ENCODE measurements at regions not wholly inside any gene's neighbourhood (a gene's known extent, or its start where the extent isn't known, plus 50 kb on each side); places are given as distances from the start of the nearest gene placed in this dataset.

DNA sequence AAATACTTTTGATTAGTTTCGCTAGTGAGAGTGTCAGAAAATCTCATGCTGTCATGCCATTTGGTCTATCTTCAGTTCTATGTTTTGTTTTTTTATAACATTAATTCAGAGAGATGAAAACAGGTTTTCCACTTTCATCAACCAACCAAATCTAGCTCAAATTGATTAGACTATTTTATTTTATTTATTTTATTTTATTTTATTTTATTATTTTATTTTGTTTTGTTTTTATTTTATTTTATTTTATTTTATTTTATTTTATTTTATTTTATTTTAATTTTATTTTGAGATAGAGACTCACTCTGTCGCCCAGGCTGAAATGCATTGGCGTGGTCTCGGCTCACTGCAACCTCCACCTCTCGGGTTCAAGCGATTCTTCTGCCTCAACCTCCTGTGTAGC lies 1391.0 kb upstream of the ADGRB3 start:
- no peak overlapping the region for H3K4me3 ChIP-seq
- no peaks in the 10 kb centered on the region for H3K36me3 ChIP-seq
- no peak for DNase-seq
- no peaks in the 10 kb centered on the region for H3K27me3 ChIP-seq
- in situ Hi-C loops (cut with MboI; ENCODE audit: low pct_ligation_motif_present in 1 of 4, low pct_unique_long_range_greater_than_20kb in 1 of 4, low sequenced_read_pairs in 3 of 4) = no loop called here
- no peaks in the 10 kb centered on the region for H3K9me3 ChIP-seq
- H3K27ac ChIP-seq = no peak overlapping the region
- no peaks in the 10 kb centered on the region for H3K4me1 ChIP-seq
- intact Hi-C loops (cut with DNase I; ENCODE audit: low total_unique reads) = no loop called here
- WGBS, 2 donors (ENCODE audit: low coverage in 1 of 2) = 87 to 90% methylated on average over 6 of the region's 6 CpGs
- TF ChIP-seq POLR2A (IDR thresholded peaks at IDR 0.05) (no peak), POLR2AphosphoS5 (IDR thresholded peaks at IDR 0.05) (no peak), EP300 (IDR thresholded peaks at IDR 0.05; ENCODE audit: low read depth) (no peak)
- TF ChIP-seq, protein P1, sequence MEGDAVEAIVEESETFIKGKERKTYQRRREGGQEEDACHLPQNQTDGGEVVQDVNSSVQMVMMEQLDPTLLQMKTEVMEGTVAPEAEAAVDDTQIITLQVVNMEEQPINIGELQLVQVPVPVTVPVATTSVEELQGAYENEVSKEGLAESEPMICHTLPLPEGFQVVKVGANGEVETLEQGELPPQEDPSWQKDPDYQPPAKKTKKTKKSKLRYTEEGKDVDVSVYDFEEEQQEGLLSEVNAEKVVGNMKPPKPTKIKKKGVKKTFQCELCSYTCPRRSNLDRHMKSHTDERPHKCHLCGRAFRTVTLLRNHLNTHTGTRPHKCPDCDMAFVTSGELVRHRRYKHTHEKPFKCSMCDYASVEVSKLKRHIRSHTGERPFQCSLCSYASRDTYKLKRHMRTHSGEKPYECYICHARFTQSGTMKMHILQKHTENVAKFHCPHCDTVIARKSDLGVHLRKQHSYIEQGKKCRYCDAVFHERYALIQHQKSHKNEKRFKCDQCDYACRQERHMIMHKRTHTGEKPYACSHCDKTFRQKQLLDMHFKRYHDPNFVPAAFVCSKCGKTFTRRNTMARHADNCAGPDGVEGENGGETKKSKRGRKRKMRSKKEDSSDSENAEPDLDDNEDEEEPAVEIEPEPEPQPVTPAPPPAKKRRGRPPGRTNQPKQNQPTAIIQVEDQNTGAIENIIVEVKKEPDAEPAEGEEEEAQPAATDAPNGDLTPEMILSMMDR (IDR thresholded peaks at IDR 0.05) = no peak

DNA sequence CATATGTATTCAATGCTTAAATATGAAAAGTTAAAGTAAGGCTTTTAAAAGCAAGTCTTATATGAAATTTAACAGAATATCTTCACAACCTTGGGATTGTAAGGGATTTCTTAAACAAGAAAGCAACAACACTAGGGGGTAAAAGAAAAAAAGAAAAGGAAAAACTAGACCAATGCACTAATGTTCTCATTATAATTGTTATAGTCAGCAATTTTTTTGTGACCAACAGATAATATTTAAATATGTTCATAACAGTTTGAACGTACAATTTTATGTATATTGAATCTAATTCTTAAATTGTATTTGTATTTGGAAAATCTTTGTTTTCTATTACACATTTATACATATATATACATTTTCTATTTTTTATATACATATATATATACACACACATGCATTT lies 1397.8 kb upstream of the ADGRB3 start:
- H3K4me1 ChIP-seq = no peaks in the 10 kb centered on the region
- H3K27me3 ChIP-seq = no peaks in the 10 kb centered on the region
- intact Hi-C loops (cut with DNase I; ENCODE audit: low total_unique reads) = no loop called here
- H3K9me3 ChIP-seq = no peaks in the 10 kb centered on the region
- H3K27ac ChIP-seq = no peak overlapping the region
- TF ChIP-seq, protein P1 (IDR thresholded peaks at IDR 0.05) = no peak
- TF ChIP-seq EP300 (IDR thresholded peaks at IDR 0.05; ENCODE audit: low read depth) (no peak), POLR2AphosphoS5 (IDR thresholded peaks at IDR 0.05) (no peak), POLR2A (IDR thresholded peaks at IDR 0.05) (no peak)
- in situ Hi-C loops (cut with MboI; ENCODE audit: low pct_ligation_motif_present in 1 of 4, low pct_unique_long_range_greater_than_20kb in 1 of 4, low sequenced_read_pairs in 3 of 4) = no loop called here
- H3K4me3 ChIP-seq = no peak overlapping the region
- no peak for DNase-seq
- no peaks in the 10 kb centered on the region for H3K36me3 ChIP-seq
- WGBS, 2 donors (ENCODE audit: low coverage in 1 of 2) = 47 to 73% methylated on average over 1 of the region's 1 CpG

DNA sequence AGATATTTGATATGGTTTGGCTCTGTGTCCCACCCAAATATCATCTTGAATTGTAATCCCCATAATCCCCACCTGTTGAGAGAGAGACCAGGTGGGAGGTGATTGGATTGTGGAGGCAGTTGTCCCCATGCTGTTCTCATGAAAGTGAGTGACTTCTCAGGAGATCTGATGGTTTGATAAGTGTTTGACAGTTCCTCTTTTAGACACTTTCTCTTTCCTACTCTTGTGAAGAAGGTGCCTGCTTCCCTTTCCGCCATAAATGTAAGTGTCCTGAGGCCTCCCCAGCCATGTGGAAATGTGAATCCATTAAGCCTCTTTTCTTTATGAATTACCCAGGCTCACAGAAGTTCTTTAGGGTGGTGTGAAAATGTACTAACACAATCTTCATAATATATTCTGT lies 1404.0 kb upstream of the ADGRB3 start:
- DNase-seq = no peak
- Histone ChIP-seq H3K4me1 (no peaks in the 10 kb centered on the region), H3K36me3 (no peaks in the 10 kb centered on the region), H3K9me3 (no peaks in the 10 kb centered on the region), H3K27ac (no peak overlapping the region), H3K27me3 (no peaks in the 10 kb centered on the region), H3K4me3 (no peak overlapping the region)
- in situ Hi-C loops (cut with MboI; ENCODE audit: low pct_ligation_motif_present in 1 of 4, low pct_unique_long_range_greater_than_20kb in 1 of 4, low sequenced_read_pairs in 3 of 4) (no loop called here), intact Hi-C loops (cut with DNase I; ENCODE audit: low total_unique reads) (no loop called here)
- WGBS, 2 donors (ENCODE audit: low coverage in 1 of 2) = 86 to 100% methylated on average over 1 of the region's 1 CpG
- TF ChIP-seq POLR2A (IDR thresholded peaks at IDR 0.05) = no peak
- TF ChIP-seq, protein P1 (IDR thresholded peaks at IDR 0.05) = no peak
- no peak for TF ChIP-seq POLR2AphosphoS5 (IDR thresholded peaks at IDR 0.05)
- no peak for TF ChIP-seq EP300 (IDR thresholded peaks at IDR 0.05; ENCODE audit: low read depth)

DNA sequence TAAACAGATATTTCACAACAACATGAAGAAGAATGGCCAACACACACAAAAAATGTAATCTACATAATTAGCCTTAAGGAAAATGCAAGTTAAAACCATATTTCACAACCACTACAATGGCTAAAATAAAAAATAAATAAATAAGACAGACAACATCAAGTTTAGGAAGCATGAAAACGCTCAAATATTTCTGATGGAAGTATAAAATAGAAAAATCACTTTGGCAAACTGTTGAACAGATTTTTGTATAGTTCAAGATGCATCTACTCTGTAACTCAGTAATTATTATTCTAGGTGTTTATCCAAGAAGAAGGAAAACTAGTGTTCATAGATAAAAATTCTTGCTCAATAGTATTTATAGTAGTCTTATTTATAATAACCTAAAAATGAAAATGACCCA lies 1410.1 kb upstream of the ADGRB3 start:
- WGBS, 2 donors (ENCODE audit: low coverage in 1 of 2) = 29 to 42% methylated on average over 1 of the region's 1 CpG
- H3K4me3 ChIP-seq = no peak overlapping the region
- H3K9me3 ChIP-seq = no peaks in the 10 kb centered on the region
- no peaks in the 10 kb centered on the region for H3K4me1 ChIP-seq
- no peak for DNase-seq
- H3K36me3 ChIP-seq = no peaks in the 10 kb centered on the region
- in situ Hi-C loops (cut with MboI; ENCODE audit: low pct_ligation_motif_present in 1 of 4, low pct_unique_long_range_greater_than_20kb in 1 of 4, low sequenced_read_pairs in 3 of 4) = no loop called here
- intact Hi-C loops (cut with DNase I; ENCODE audit: low total_unique reads) = no loop called here
- TF ChIP-seq, protein P1 (IDR thresholded peaks at IDR 0.05) = no peak
- TF ChIP-seq POLR2AphosphoS5 (IDR thresholded peaks at IDR 0.05) = no peak
- no peak for TF ChIP-seq EP300 (IDR thresholded peaks at IDR 0.05; ENCODE audit: low read depth)
- no peak for TF ChIP-seq POLR2A (IDR thresholded peaks at IDR 0.05)
- no peak overlapping the region for H3K27ac ChIP-seq
- H3K27me3 ChIP-seq = no peaks in the 10 kb centered on the region
